Hepatocyte (in vitro differentiated cells): ENCODE measurements at regions not wholly inside any gene's neighbourhood (a gene's known extent, or its start where the extent isn't known, plus 50 kb on each side); places are given as distances from the start of the nearest gene placed in this dataset.

Experiments used
- CTCF ChIP-seq: fragments of 200-600 bp; sonication (generic); IDR thresholded peaks from 2 replicates; pipeline ENCODE4 v1.5.1; 2016; ENCODE audit warnings: antibody characterized with exemption, mild to moderate bottlenecking; ENCODE audit not compliant: poor library complexity
- EZH2 ChIP-seq: fragments of 200-600 bp; sonication (generic); IDR thresholded peaks from 2 replicates; pipeline ENCODE4 v1.6.1; 2016; ENCODE audit warnings: antibody characterized with exemption, mild to moderate bottlenecking, borderline replicate concordance
- EZH2phosphoT487 ChIP-seq: fragments of 200-600 bp; sonication (generic); IDR thresholded peaks from one replicate; pipeline ENCODE4 v1.6.1; 2018; ENCODE audit warnings: antibody characterized with exemption, mild to moderate bottlenecking, low read depth, moderate library complexity; ENCODE audit not compliant: unreplicated experiment, severe bottlenecking

GRCh38 chr17:56707312-56708219, 114.1 kb downstream of the NOG start:
- TF ChIP-seq CTCF (no peak), EZH2 (no peak), EZH2phosphoT487 (no peak)
